ENCODE measurements at regions not wholly inside any gene's neighbourhood (a gene's known extent, or its start where the extent isn't known, plus 50 kb on each side); places are given as distances from the start of the nearest gene placed in this dataset.

DNA sequence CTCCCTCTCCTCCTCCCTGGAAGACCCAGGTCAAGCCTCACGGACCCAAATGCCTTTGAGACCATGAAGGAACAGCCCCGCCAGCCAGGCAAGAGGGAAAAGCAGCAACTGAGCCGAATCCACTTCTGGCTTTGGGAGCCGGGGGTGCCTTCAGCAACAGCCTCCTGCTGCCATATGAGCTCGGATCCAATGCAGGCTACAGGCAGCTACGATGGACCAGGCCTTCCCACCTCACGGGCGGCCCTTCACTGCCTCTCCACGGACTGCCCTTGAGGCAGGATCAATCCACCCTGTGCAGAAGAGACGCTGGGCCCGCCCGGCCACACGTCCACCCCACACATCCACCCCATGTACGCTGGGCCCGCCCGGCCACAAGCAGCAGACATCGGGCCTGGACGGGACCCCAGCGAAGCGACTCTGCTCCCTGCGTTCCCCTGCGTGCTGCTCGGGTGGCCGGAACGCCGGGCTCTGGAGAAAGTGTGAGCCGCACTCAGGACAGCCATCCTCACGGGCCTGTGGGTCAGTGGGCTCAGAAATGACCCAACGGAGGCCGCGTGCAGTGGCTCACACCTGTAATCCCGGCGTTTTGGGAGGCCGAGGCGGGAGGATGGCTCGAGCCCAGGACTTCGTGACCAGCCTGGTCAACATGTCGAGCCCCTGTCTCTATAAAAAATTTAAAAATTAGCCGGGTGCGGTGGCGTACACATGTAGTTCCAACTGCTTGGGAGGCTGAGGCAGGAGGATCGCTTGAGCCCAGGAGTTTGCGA is 82.0 kb downstream of the FOXL3 start:
- TF ChIP-seq GATA2 (IDR thresholded peaks at IDR 0.05; ENCODE audit: low read depth, low read length): no peak
- no peak for TF ChIP-seq GATA3 (IDR thresholded peaks at IDR 0.05; ENCODE audit: low read depth, low read length)

DNA sequence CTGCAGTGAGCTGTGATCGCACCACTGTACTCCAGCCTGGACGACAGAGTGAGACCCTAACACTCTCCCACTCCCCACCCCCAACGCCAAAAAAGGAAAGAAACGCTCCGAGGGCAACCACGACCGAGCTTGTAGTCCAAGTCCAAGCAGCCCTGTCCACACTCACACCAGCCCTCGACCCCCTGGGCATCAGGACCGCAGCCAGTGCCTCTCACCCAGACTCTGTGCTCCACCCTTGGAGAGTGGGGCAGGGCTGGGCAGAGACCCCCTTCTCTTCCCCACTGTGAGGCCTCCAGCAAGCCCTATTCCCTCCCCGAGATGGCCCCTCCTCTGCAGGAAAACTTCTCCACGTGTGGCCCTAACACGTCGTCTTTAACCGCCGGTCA is 82.6 kb downstream of the FOXL3 start:
- TF ChIP-seq GATA3 (IDR thresholded peaks at IDR 0.05; ENCODE audit: low read depth, low read length): no peak
- no peak for TF ChIP-seq GATA2 (IDR thresholded peaks at IDR 0.05; ENCODE audit: low read depth, low read length)

GRCh38 chr7:372932-373791 is 83.2 kb downstream of the FOXL3 start:
- TF ChIP-seq GATA3 (IDR thresholded peaks at IDR 0.05; ENCODE audit: low read depth, low read length) (no peak), GATA2 (IDR thresholded peaks at IDR 0.05; ENCODE audit: low read depth, low read length) (no peak)

DNA sequence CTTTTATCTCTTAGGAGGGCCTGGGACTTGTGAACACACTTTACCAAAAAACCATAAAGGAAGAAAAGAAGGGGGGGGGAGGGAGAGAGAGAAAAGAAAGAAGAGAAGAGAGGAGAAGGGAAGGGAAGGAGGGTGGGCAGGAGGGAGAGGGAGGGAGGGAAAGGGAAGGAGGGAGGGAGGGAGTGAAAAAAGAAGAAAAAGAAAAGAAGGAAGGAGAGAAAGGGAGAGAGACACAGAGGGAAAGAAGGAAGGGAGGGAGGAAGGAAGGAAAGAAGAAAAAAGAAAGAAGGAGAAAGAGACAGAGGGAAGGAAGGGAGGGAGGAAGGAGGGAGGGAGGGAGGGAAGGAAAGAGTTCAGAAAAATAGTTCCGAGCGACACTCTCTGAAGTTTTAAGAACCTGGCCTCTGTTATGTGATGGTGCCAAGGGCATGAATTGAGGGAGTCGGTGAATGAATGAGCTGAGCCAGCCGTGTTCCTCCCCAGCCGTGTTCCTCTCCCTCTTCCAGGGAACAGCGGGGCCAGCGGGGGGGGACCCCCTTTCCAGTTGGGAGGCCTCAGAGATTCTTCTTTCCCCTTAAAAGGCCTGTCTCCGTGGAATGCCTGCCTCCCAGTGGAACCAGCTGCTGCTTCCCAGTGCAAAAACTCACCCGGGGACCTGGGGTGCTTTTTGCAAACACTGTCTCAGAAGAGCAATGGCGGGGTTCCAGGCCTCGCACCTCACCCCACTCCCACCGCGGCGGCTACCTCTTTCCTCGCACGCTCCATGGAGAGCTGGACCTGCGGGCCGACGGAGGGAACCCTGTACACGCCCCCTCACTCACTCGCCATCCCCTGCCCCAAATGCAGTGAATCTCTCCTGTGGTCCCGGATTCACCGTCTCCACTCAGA is 84.1 kb downstream of the FOXL3 start:
- TF ChIP-seq GATA2 (IDR thresholded peaks at IDR 0.05; ENCODE audit: low read depth, low read length) (no peak), GATA3 (IDR thresholded peaks at IDR 0.05; ENCODE audit: low read depth, low read length) (no peak)

- TF ChIP-seq GATA3 (IDR thresholded peaks at IDR 0.05; ENCODE audit: low read depth, low read length) (no peak), GATA2 (IDR thresholded peaks at IDR 0.05; ENCODE audit: low read depth, low read length) (no peak)
Measured at GRCh38 chr7:374706-375311, 84.8 kb downstream of the FOXL3 start.

DNA sequence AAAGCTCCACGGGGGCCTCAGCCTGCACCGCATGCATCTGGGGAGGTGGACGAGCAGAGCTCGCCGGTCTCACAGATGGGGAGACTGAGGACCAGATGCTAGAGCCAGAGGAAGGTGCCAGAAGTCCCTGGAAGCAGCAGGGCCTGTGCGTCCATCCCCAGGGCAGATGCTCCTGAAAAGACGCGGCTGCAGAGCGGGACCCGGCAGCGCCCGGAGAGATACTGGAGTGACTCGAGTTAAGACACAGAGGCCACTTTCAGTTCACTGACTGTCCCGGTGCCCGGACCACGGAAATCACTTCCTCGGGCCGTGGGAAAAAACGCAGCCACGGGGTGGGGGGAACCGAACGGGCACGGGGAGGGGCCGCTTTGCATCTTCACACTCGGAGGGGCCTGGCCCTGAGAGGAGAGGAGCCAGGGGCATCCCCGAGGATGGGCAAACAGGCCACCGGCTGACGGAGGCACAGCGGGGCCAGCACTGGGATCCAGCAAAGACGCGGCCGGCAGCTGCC is 85.4 kb downstream of the FOXL3 start:
- no peak for TF ChIP-seq GATA3 (IDR thresholded peaks at IDR 0.05; ENCODE audit: low read depth, low read length)
- no peak for TF ChIP-seq GATA2 (IDR thresholded peaks at IDR 0.05; ENCODE audit: low read depth, low read length)

- TF ChIP-seq GATA2 (IDR thresholded peaks at IDR 0.05; ENCODE audit: low read depth, low read length): no peak
- TF ChIP-seq GATA3 (IDR thresholded peaks at IDR 0.05; ENCODE audit: low read depth, low read length): no peak
Measured at GRCh38 chr7:375901-376305, 85.9 kb downstream of the FOXL3 start.

GRCh38 chr7:376306-377079 is 86.5 kb downstream of the FOXL3 start:
- TF ChIP-seq GATA3 (IDR thresholded peaks at IDR 0.05; ENCODE audit: low read depth, low read length): no peak

DNA sequence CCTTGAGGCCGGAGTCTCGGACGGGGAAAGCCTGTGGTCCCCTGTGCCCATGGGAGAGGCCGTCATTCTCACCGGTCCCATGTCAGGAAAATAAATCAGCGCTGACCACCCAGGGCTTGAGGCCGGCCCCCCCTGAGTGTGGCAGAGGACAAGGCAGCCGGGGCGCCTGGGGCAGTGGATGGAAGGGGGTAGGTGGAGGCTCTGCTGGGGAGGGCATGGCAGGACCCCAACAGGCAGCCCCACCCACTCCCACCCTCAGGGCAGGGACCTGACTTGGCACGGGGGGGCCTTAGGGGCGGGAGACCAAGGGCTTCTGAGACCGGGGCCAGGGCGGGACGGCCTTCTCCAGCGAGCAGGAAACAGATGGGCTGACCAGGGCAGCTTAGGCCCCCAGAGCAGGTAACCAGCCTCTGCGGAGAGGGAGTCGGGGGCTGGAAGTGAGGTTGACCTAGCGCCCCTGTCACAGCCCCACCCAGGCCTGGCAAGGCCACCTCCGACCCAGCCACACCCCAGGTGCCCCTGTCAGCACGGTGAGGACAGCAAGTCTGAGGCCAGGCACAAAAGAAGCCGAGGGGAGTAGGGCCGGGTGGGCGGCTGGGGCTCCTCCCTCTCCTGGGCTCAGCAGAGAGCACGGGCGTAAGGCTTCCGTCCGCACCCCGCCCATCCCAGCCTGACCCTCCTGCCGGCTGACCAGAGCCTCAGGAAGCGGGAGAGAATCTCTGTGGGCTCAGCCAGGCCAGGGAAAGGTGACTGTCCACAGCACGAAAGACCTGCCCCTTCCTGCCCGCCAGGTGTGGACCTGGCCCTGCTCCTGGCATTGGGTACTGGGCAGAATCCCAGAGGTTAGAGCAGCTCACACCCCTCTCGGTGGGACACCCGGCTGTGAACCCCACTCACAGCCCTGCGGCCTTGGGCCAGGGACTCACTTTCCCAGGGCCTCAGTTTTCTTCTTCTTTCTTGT is 87.4 kb downstream of the FOXL3 start:
- TF ChIP-seq GATA3 (IDR thresholded peaks at IDR 0.05; ENCODE audit: low read depth, low read length): no peak
- TF ChIP-seq GATA2 (IDR thresholded peaks at IDR 0.05; ENCODE audit: low read depth, low read length): no peak

DNA sequence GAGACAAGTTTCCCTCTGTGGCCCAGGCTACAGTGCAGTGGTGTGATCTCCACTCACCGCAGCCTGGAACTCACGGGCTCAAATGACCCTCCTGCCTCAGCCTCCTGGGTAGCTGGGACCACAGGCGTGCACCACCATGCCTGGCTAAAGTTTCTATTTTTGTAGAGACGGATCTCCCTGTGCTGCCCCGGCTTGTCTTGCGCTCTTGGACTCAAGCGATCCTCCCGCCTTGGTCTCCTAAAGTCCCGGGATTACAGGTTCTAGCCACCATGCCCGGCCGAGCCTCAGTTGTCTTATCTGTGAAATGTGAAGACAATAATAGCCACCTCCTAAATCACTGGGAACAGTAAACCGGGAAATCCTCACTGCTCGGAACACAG is 88.1 kb downstream of the FOXL3 start:
- TF ChIP-seq GATA2 (IDR thresholded peaks at IDR 0.05; ENCODE audit: low read depth, low read length): no peak
- no peak for TF ChIP-seq GATA3 (IDR thresholded peaks at IDR 0.05; ENCODE audit: low read depth, low read length)

- no peak for TF ChIP-seq GATA2 (IDR thresholded peaks at IDR 0.05; ENCODE audit: low read depth, low read length)
- TF ChIP-seq GATA3 (IDR thresholded peaks at IDR 0.05; ENCODE audit: low read depth, low read length): no peak
Measured at GRCh38 chr7:378551-379455, 88.8 kb downstream of the FOXL3 start.
